K562 (cell line): ENCODE measurements at regions not wholly inside any gene's neighbourhood (a gene's known extent, or its start where the extent isn't known, plus 50 kb on each side); places are given as distances from the start of the nearest gene placed in this dataset.

Experiments
- ATAC-seq: fragments of 200-7000 bp; cut with Tn5 transposase; 3 replicates; pipeline ENCODE4 v1.9.1; 2020; ENCODE audit warnings: moderate library complexity
- BruUV-seq: library from RNA; stranded (reverse); fragments of 400-500 nt; replicated peaks from 2 replicates; lab custom pipeline; 2021; lab: Mats Ljungman, UMichigan
- CTCF ChIA-PET: fragments of 300-600 bp; formaldehyde crosslinking; extraction: SDS; loops from one replicate; lab custom pipeline; 2021; ENCODE audit warnings: low intra/inter-chr PET ratio; lab: Yijun Ruan, JAX
- POLR2A ChIA-PET: fragments of 300-600, 350-650 bp; sonication (Branson Sonifier 250); formaldehyde crosslinking; extraction: SDS; loops from one replicate; lab custom pipeline; 2021; ENCODE audit warnings: antibody characterized with exemption, inconsistent platforms; lab: Yijun Ruan, JAX
- DNase-seq, 4 experiments: peaks; one replicate each; pipeline versions ENCODE4 v3.0.0 to v3.0.0-alpha.2; 2011 to 2018; ENCODE audit warnings: low spot score in 3 of 4, mixed read lengths in 3 of 4; ENCODE audit errors: extremely low read depth in 1 of 4
- FAIRE-seq: peaks from 2 replicates; lab custom pipeline; 2011; peaks lifted over from hg19 to GRCh38; lab: Jason Lieb, UNC
- H2AFZ ChIP-seq: 2 replicates; pipeline ENCODE4 v1.6.0; 2011; ENCODE audit warnings: low read depth, low read length, control low read depth, inconsistent platforms
- H3K27ac ChIP-seq: fragments of 200-600 bp; 3 replicates; pipeline ENCODE4 v1.8.0; 2011; ENCODE audit warnings: low read depth, mild to moderate bottlenecking, control low read depth, inconsistent platforms, low read length, moderate library complexity, mixed read lengths; ENCODE audit errors: extremely low read depth
- H3K27me3 ChIP-seq, 2 experiments: fragments of 300-600 bp in 1 of 2; 2 replicates in 1 of 2; 3 replicates in 1 of 2; pipeline versions ENCODE4 v1.6.0 to v1.8.0; 2011; ENCODE audit warnings: inconsistent platforms in 2 of 2, low read length in 2 of 2, mild to moderate bottlenecking in 1 of 2, mixed read lengths in 1 of 2, moderate library complexity in 1 of 2; ENCODE audit not compliant: control insufficient read depth in 2 of 2, insufficient read depth in 2 of 2
- H3K36me3 ChIP-seq: fragments of 300-600 bp; 3 replicates; pipeline ENCODE4 v1.8.0; 2011; ENCODE audit warnings: mild to moderate bottlenecking, low read length, inconsistent platforms; ENCODE audit not compliant: control insufficient read depth, insufficient read depth
- H3K4me1 ChIP-seq, 2 experiments: fragments of 200-600 bp in 1 of 2; replicated peaks in 1 of 2; 2 replicates in 1 of 2; 3 replicates in 1 of 2; pipeline versions ENCODE4 v1.5.1 to v1.8.0; 2011; ENCODE audit warnings: inconsistent platforms in 2 of 2, low read length in 2 of 2, mild to moderate bottlenecking in 1 of 2, mixed read lengths in 1 of 2, moderate library complexity in 1 of 2; ENCODE audit not compliant: control insufficient read depth in 2 of 2, insufficient read depth in 2 of 2
- H3K4me2 ChIP-seq: 2 replicates; pipeline ENCODE4 v1.6.1; 2011; ENCODE audit warnings: low read length, control low read depth, inconsistent platforms, mixed read lengths; ENCODE audit not compliant: insufficient read depth
- H3K4me3 ChIP-seq: fragments of 200-600 bp; sonication (generic), shearing (Covaris generic); 2 replicates; pipeline ENCODE4 v1.5.1; 2016; ENCODE audit warnings: control low read depth, inconsistent platforms
- H3K79me2 ChIP-seq: fragments of 200-600 bp; 3 replicates; pipeline ENCODE4 v1.8.0; 2011; ENCODE audit warnings: low read length, inconsistent platforms; ENCODE audit not compliant: control insufficient read depth, insufficient read depth
- H3K9ac ChIP-seq, 2 experiments: 2 replicates each; pipeline versions ENCODE4 v1.6.0 to v1.6.1; 2011; ENCODE audit warnings: low read depth in 2 of 2, low read length in 2 of 2, control low read depth in 1 of 2, inconsistent platforms in 1 of 2, mild to moderate bottlenecking in 1 of 2, mixed read lengths in 1 of 2; ENCODE audit not compliant: insufficient read depth in 1 of 2
- H3K9me1 ChIP-seq: one replicate; pipeline ENCODE4 v1.6.0; 2011; ENCODE audit warnings: inconsistent platforms, mild to moderate bottlenecking, low read length, moderate library complexity; ENCODE audit not compliant: control insufficient read depth, insufficient read depth
- H3K9me3 ChIP-seq: replicated peaks from 2 replicates; pipeline ENCODE4 v1.5.1; 2011; ENCODE audit warnings: low read depth, low read length, inconsistent platforms; ENCODE audit not compliant: control insufficient read depth, insufficient read depth
- H4K20me1 ChIP-seq: replicated peaks from 2 replicates; pipeline ENCODE4 v1.6.1; 2011; ENCODE audit warnings: low read length, inconsistent platforms, mixed read lengths; ENCODE audit not compliant: control insufficient read depth, insufficient read depth
- C11orf30 ChIP-seq: fragments of 450-650 bp; IDR thresholded peaks from 2 replicates; pipeline ENCODE4 v1.6.1; 2016; ENCODE audit warnings: low read depth, mild to moderate bottlenecking
- CHD2 ChIP-seq: IDR thresholded peaks from 2 replicates; pipeline ENCODE4 v1.6.1; 2011; ENCODE audit warnings: low read depth, low read length
- DPF2 ChIP-seq: fragments of 450-650 bp; IDR thresholded peaks from 2 replicates; pipeline ENCODE4 v1.6.1; 2016
- MAFF ChIP-seq: IDR thresholded peaks from 2 replicates; pipeline ENCODE4 v1.6.1; 2012; ENCODE audit warnings: low read length, improper control_type of control experiment
- MAFG ChIP-seq: fragments of 450-650 bp; conservative IDR thresholded peaks from 2 replicates; pipeline ENCODE4 v1.6.1; 2016; ENCODE audit warnings: missing genetic modification characterization, missing compliant biosample characterization
- MCM2 ChIP-seq: fragments of 450-650 bp; IDR thresholded peaks from 2 replicates; pipeline ENCODE4 v1.6.1; 2017; ENCODE audit warnings: low read depth, mild to moderate bottlenecking
- MXI1 ChIP-seq: IDR thresholded peaks from 2 replicates; pipeline ENCODE4 v1.6.1; 2011; ENCODE audit warnings: low read depth, mild to moderate bottlenecking, improper control_type of control experiment, low read length
- NCOA2 ChIP-seq, 2 experiments: fragments of 450-650 bp; IDR thresholded peaks; 2 replicates each; pipeline ENCODE4 v1.6.1; 2018; ENCODE audit warnings: mild to moderate bottlenecking in 2 of 2, moderate library complexity in 1 of 2; ENCODE audit not compliant: partially characterized antibody in 2 of 2
- RBM14 ChIP-seq: fragments of 200-400 bp; formaldehyde crosslinking; IDR thresholded peaks from 2 replicates; pipeline ENCODE4 v1.6.1; 2018; ENCODE audit warnings: low read depth, mild to moderate bottlenecking, low read length, moderate library complexity, borderline replicate concordance; ENCODE audit not compliant: insufficient read depth
- WHSC1 ChIP-seq: IDR thresholded peaks from one replicate; pipeline ENCODE4 v1.6.1; 2012; ENCODE audit warnings: low read length, control low read depth, inconsistent platforms
- ZNF316 ChIP-seq: fragments of 450-650 bp; IDR thresholded peaks from 2 replicates; pipeline ENCODE4 v1.6.1; 2016
- ZNF507 ChIP-seq: conservative IDR thresholded peaks from 2 replicates; pipeline ENCODE4 v1.6.1; 2017; ENCODE audit warnings: missing genetic modification characterization, missing compliant biosample characterization
- WGBS: fragments of 100-300 bp; shearing (Covaris generic); methylation state at CpG from one replicate; pipeline ENCODE4 v1.1.6; 2016; ENCODE audit warnings: low coverage, mixed read lengths; ENCODE audit not compliant: insufficient coverage; ENCODE audit errors: missing lambda C conversion rate; 5-methylcytosine and 5-hydroxymethylcytosine counted together
- in situ Hi-C: fragments of 300-500 bp; cut with MboI; formaldehyde crosslinking; loops from 4 replicates; pipeline ENCODE4 v1.15.0; 2018; ENCODE audit warnings: inconsistent platforms, mixed read lengths
- intact Hi-C: fragments of 100-400 bp; cut with micrococcal nuclease; formaldehyde crosslinking; loops from 2 replicates; pipeline ENCODE4 v1.14.2; 2022
- TF ChIP-seq, protein P1 (sequence below): fragments of 250-450 bp; sonication (Bioruptor Pico); IDR thresholded peaks from 2 replicates; pipeline ENCODE4 v1.8.0; 2022; ENCODE audit warnings: inconsistent platforms

DNA sequence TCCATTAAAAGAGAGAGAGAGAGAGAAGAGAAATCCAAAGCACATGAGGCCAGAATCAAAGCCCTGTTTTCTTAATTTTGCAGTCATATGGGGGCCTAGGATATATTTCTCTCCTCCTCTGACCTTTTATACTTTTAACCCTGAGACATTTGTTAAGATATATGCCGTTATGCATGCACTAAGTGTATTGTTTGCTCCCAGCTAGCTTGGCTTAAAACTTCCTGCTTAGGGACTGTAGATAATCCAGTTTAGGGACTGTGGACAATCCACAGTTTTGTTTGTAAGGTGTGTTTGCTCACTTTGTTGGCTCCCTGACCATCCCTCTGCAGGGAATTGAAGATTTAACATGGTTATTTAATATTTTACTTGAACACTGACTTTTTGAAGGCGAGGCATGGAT is 166.3 kb upstream of the TSHZ2 start:
- Histone ChIP-seq H3K4me3 (no peak overlapping the region), H3K27me3 (no peaks in the 10 kb centered on the region), H3K9ac (no peak overlapping the region), H3K9me1 (no peaks in the 10 kb centered on the region), H3K79me2 (no peaks in the 10 kb centered on the region), H3K4me2 (no peak overlapping the region), H3K9me3 (no peaks in the 10 kb centered on the region), H2AFZ (no peak overlapping the region), H3K27ac (no peak overlapping the region), H3K4me1 (no peaks in the 10 kb centered on the region), H3K36me3 (no peaks in the 10 kb centered on the region), H4K20me1 (no peaks in the 10 kb centered on the region)
- no peak for FAIRE-seq
- no peak for ATAC-seq
- TF ChIP-seq NCOA2 (IDR thresholded peaks at IDR 0.05; ENCODE audit: partially characterized antibody in 2 of 2) (peak in 1 of 2 experiments; percentile 41), CHD2 (no peak)
- CTCF ChIA-PET = no interaction called here
- no peak for DNase-seq
- WGBS = 5% methylated on average over 2 of the region's 2 CpGs
- BruUV-seq = no TSS peak
- intact Hi-C loops (no loop called here), in situ Hi-C loops (no loop called here)
- POLR2A ChIA-PET = no interaction called here

DNA sequence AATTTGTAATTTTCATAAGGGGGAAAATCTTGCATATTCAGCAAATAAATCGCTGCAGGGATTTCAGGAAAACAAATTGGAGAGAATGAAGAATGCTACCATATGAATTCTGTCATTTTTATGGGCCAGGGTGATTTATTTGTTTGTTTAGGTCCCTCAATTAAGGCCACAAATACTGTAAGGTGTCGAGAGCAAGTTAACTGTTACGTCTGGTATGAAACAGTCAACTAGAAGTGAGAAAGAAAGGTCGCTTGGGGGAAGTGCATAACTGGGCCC is 166.9 kb upstream of the TSHZ2 start:
- Histone ChIP-seq H3K4me3 (no peak overlapping the region), H3K9me1 (no peaks in the 10 kb centered on the region), H3K4me2 (no peak overlapping the region), H2AFZ (no peak overlapping the region), H3K9me3 (no peaks in the 10 kb centered on the region), H3K27me3 (no peaks in the 10 kb centered on the region), H3K79me2 (no peaks in the 10 kb centered on the region), H3K9ac (no peak overlapping the region), H3K27ac (no peak overlapping the region), H3K4me1 (no peaks in the 10 kb centered on the region), H3K36me3 (no peaks in the 10 kb centered on the region), H4K20me1 (no peaks in the 10 kb centered on the region)
- CTCF ChIA-PET = no interaction called here
- WGBS = 0% methylated on average over 4 of the region's 4 CpGs
- intact Hi-C loops = no loop called here
- FAIRE-seq (no peak), DNase-seq (no peak), ATAC-seq (no peak)
- no TSS peak for BruUV-seq
- in situ Hi-C loops = no loop called here
- POLR2A ChIA-PET = no interaction called here
- TF ChIP-seq MAFF (peak; percentile 26; the same call in 1 of the 2 replicates), ZNF316 (peak; percentile 53), MXI1 (no peak), RBM14 (no peak), DPF2 (no peak), WHSC1 (no peak), MAFG (tag) (peak; percentile 37; the same call in 1 of the 2 replicates), C11orf30 (peak; percentile 24; the same call in 1 of the 2 replicates), MCM2 (no peak), ZNF507 (tag) (no peak)
- TF ChIP-seq, protein P1, sequence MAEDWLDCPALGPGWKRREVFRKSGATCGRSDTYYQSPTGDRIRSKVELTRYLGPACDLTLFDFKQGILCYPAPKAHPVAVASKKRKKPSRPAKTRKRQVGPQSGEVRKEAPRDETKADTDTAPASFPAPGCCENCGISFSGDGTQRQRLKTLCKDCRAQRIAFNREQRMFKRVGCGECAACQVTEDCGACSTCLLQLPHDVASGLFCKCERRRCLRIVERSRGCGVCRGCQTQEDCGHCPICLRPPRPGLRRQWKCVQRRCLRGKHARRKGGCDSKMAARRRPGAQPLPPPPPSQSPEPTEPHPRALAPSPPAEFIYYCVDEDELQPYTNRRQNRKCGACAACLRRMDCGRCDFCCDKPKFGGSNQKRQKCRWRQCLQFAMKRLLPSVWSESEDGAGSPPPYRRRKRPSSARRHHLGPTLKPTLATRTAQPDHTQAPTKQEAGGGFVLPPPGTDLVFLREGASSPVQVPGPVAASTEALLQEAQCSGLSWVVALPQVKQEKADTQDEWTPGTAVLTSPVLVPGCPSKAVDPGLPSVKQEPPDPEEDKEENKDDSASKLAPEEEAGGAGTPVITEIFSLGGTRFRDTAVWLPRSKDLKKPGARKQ = no peak
